Activated naive CD4-positive, alpha-beta T cell treated with anti-CD3 and anti-CD28 coated beads for 36 hours (primary cell): ENCODE measurements at regions not wholly inside any gene's neighbourhood (a gene's known extent, or its start where the extent isn't known, plus 50 kb on each side); places are given as distances from the start of the nearest gene placed in this dataset.

Experiments
- CTCF ChIA-PET: fragments of 350-600 bp; sonication (Branson Sonifier 250); formaldehyde crosslinking; loops from one replicate; lab custom pipeline; 2021; ENCODE audit warnings: antibody characterized with exemption; lab: Charles Lee
- DNase-seq: peaks from one replicate; pipeline ENCODE4 v3.0.0-alpha.2; 2020
- H3K27ac Mint-ChIP-seq: one replicate; pipeline ENCODE4 v1.8.0; 2021; ENCODE audit warnings: mild to moderate bottlenecking, mixed read lengths
- H3K27me3 Mint-ChIP-seq: one replicate; pipeline ENCODE4 v1.8.0; 2021; ENCODE audit warnings: low read depth, mixed read lengths
- H3K36me3 Mint-ChIP-seq: one replicate; pipeline ENCODE4 v1.8.0; 2021; ENCODE audit warnings: low read depth, mixed read lengths
- H3K4me1 Mint-ChIP-seq: one replicate; pipeline ENCODE4 v1.8.0; 2021; ENCODE audit warnings: low read depth, mixed read lengths
- H3K4me3 Mint-ChIP-seq: one replicate; pipeline ENCODE4 v1.8.0; 2021; ENCODE audit warnings: mild to moderate bottlenecking, moderate library complexity, mixed read lengths
- H3K9me3 Mint-ChIP-seq: one replicate; pipeline ENCODE4 v1.8.0; 2021; ENCODE audit warnings: mixed read lengths
- intact Hi-C: fragments of 100-400 bp; cut with micrococcal nuclease; formaldehyde crosslinking; loops from one replicate; pipeline ENCODE4 v1.15.1; 2023

GRCh38 chr1:218718206-218718605 lies 373.1 kb downstream of the TGFB2 start:
- intact Hi-C loops: no loop called here
- Mint-ChIP-seq H3K27ac (no peak overlapping the region), H3K36me3 (no peaks in the 10 kb centered on the region), H3K9me3 (no peaks in the 10 kb centered on the region), H3K4me3 (no peak overlapping the region), H3K4me1 (no peaks in the 10 kb centered on the region), H3K27me3 (no peaks in the 10 kb centered on the region)
- CTCF ChIA-PET: no interaction called here
- DNase-seq: no peak

- H3K4me3 Mint-ChIP-seq: no peak overlapping the region
- no peak for DNase-seq
- H3K9me3 Mint-ChIP-seq: no peaks in the 10 kb centered on the region
- H3K27me3 Mint-ChIP-seq: no peaks in the 10 kb centered on the region
- H3K4me1 Mint-ChIP-seq: no peaks in the 10 kb centered on the region
- H3K36me3 Mint-ChIP-seq: no peaks in the 10 kb centered on the region
- H3K27ac Mint-ChIP-seq: no peak overlapping the region
- intact Hi-C loops: no loop called here
- CTCF ChIA-PET: no interaction called here
Observed at GRCh38 chr1:218718977-218719376, 373.8 kb downstream of the TGFB2 start.

DNA sequence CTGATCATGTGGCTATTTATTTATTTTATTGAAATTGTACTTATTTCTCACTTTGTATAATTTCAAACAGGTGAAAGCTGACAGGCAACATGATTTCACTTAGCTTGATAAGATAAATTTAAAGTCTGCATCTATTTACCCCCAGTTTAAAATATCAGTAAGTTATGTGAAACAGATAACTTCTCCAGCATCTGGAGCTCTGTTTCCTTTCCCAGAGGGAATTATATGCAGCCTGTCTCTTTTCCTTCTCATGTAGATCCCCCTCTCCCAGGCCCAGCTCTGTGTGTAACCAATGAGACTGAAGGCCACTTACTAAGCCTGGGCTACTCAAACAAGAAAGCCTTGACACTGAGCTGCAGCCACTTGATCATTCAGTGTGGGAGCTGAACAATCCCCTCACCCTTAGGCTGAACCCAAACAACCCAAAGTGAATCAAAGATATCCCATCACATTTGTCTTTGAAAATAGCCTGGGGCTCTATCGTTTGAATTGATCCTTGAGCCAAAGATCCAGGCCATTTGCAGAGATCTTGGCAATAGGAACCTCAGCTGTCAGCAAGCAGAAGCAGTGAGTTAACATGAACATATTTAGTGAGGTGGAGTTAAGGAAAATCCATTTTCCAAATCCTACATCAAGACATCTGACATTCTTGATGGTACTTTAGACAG lies 383.9 kb downstream of the TGFB2 start:
- Mint-ChIP-seq H3K27ac (no peak overlapping the region), H3K36me3 (no peaks in the 10 kb centered on the region), H3K4me3 (no peak overlapping the region), H3K4me1 (no peaks in the 10 kb centered on the region), H3K9me3 (peaks cover 3% of the 10 kb centered on the region), H3K27me3 (no peaks in the 10 kb centered on the region)
- CTCF ChIA-PET: interaction anchor here (0.6 kb wide), 1 partner anchor 208 kb away, joined by 3 read pairs; no protein-coding TSS in a partner anchor
- intact Hi-C loops: no loop called here
- no peak for DNase-seq

- DNase-seq: no peak
- Mint-ChIP-seq H3K4me3 (no peak overlapping the region), H3K4me1 (no peaks in the 10 kb centered on the region), H3K27ac (no peak overlapping the region), H3K36me3 (no peaks in the 10 kb centered on the region), H3K27me3 (no peaks in the 10 kb centered on the region), H3K9me3 (peaks cover 2% of the 10 kb centered on the region)
- CTCF ChIA-PET: no interaction called here
- intact Hi-C loops: no loop called here
Observed at GRCh38 chr1:218735436-218736032, 390.4 kb downstream of the TGFB2 start.

- CTCF ChIA-PET: no interaction called here
- H3K4me3 Mint-ChIP-seq: no peak overlapping the region
- no peak overlapping the region for H3K27ac Mint-ChIP-seq
- DNase-seq: no peak
- no peaks in the 10 kb centered on the region for H3K36me3 Mint-ChIP-seq
- intact Hi-C loops: no loop called here
- no peaks in the 10 kb centered on the region for H3K4me1 Mint-ChIP-seq
- no peaks in the 10 kb centered on the region for H3K27me3 Mint-ChIP-seq
- H3K9me3 Mint-ChIP-seq: no peaks in the 10 kb centered on the region
Observed at GRCh38 chr1:218739426-218739825, 394.3 kb downstream of the TGFB2 start.

GRCh38 chr1:218741852-218742251 lies 396.7 kb downstream of the TGFB2 start:
- CTCF ChIA-PET: no interaction called here
- Mint-ChIP-seq H3K27ac (no peak overlapping the region), H3K36me3 (no peaks in the 10 kb centered on the region), H3K9me3 (no peaks in the 10 kb centered on the region), H3K27me3 (no peaks in the 10 kb centered on the region), H3K4me3 (no peak overlapping the region), H3K4me1 (no peaks in the 10 kb centered on the region)
- no peak for DNase-seq
- intact Hi-C loops: no loop called here

GRCh38 chr1:218742467-218743262 lies 397.5 kb downstream of the TGFB2 start:
- H3K27me3 Mint-ChIP-seq: no peaks in the 10 kb centered on the region
- no peak for DNase-seq
- no peak overlapping the region for H3K27ac Mint-ChIP-seq
- H3K9me3 Mint-ChIP-seq: no peaks in the 10 kb centered on the region
- CTCF ChIA-PET: no interaction called here
- H3K4me3 Mint-ChIP-seq: no peak overlapping the region
- no peaks in the 10 kb centered on the region for H3K4me1 Mint-ChIP-seq
- no peaks in the 10 kb centered on the region for H3K36me3 Mint-ChIP-seq
- intact Hi-C loops: no loop called here

GRCh38 chr1:218743861-218744505 lies 398.8 kb downstream of the TGFB2 start:
- CTCF ChIA-PET: no interaction called here
- Mint-ChIP-seq H3K27me3 (no peaks in the 10 kb centered on the region), H3K27ac (no peak overlapping the region), H3K9me3 (no peaks in the 10 kb centered on the region), H3K4me3 (no peak overlapping the region), H3K36me3 (no peaks in the 10 kb centered on the region), H3K4me1 (no peaks in the 10 kb centered on the region)
- intact Hi-C loops: no loop called here
- DNase-seq: no peak

- no peaks in the 10 kb centered on the region for H3K27me3 Mint-ChIP-seq
- DNase-seq: no peak
- H3K36me3 Mint-ChIP-seq: no peaks in the 10 kb centered on the region
- H3K4me1 Mint-ChIP-seq: no peaks in the 10 kb centered on the region
- H3K9me3 Mint-ChIP-seq: peaks cover 2% of the 10 kb centered on the region
- no peak overlapping the region for H3K4me3 Mint-ChIP-seq
- CTCF ChIA-PET: no interaction called here
- intact Hi-C loops: no loop called here
- no peak overlapping the region for H3K27ac Mint-ChIP-seq
Observed at GRCh38 chr1:218748071-218748470, 402.9 kb downstream of the TGFB2 start.

- CTCF ChIA-PET: no interaction called here
- H3K27me3 Mint-ChIP-seq: no peaks in the 10 kb centered on the region
- H3K4me3 Mint-ChIP-seq: no peak overlapping the region
- H3K36me3 Mint-ChIP-seq: no peaks in the 10 kb centered on the region
- DNase-seq: no peak
- intact Hi-C loops: no loop called here
- peaks cover 2% of the 10 kb centered on the region for H3K9me3 Mint-ChIP-seq
- no peak overlapping the region for H3K27ac Mint-ChIP-seq
- H3K4me1 Mint-ChIP-seq: no peaks in the 10 kb centered on the region
Observed at GRCh38 chr1:218750216-218750970, 405.3 kb downstream of the TGFB2 start.

GRCh38 chr1:218751208-218751948 lies 406.2 kb downstream of the TGFB2 start:
- H3K4me1 Mint-ChIP-seq: no peaks in the 10 kb centered on the region
- H3K27ac Mint-ChIP-seq: no peak overlapping the region
- CTCF ChIA-PET: no interaction called here
- no peak for DNase-seq
- H3K9me3 Mint-ChIP-seq: peaks cover 2% of the 10 kb centered on the region
- intact Hi-C loops: no loop called here
- H3K4me3 Mint-ChIP-seq: no peak overlapping the region
- H3K36me3 Mint-ChIP-seq: no peaks in the 10 kb centered on the region
- H3K27me3 Mint-ChIP-seq: no peaks in the 10 kb centered on the region
